C1 segment of cervical spinal cord (tissue), 14 donors: ENCODE measurements at regions not wholly inside any gene's neighbourhood (a gene's known extent, or its start where the extent isn't known, plus 50 kb on each side); places are given as distances from the start of the nearest gene placed in this dataset.

ENCODE experiments used
- DNase-seq, 14 donors: peaks; one replicate each; lab custom pipeline; 2025; lab: John Stamatoyannopoulos, UW

GRCh38 chr12:92277795-92278194 lies 132.1 kb upstream of the BTG1 start:
- no peak for DNase-seq

- no peak for DNase-seq
Measured at GRCh38 chr12:92276276-92276675, 130.6 kb upstream of the BTG1 start.

- DNase-seq = no peak
Measured at GRCh38 chr12:92275443-92276154, 130.0 kb upstream of the BTG1 start.

- DNase-seq = no peak
Measured at GRCh38 chr12:92273076-92273475, 127.4 kb upstream of the BTG1 start.

- DNase-seq = peak in 1 of 14 donors; percentile 56
Measured at GRCh38 chr12:92272061-92272964, 126.7 kb upstream of the BTG1 start.

- DNase-seq = no peak
Measured at GRCh38 chr12:92271341-92271740, 125.7 kb upstream of the BTG1 start.

GRCh38 chr12:92270521-92270920 lies 124.9 kb upstream of the BTG1 start:
- no peak for DNase-seq

GRCh38 chr12:92268946-92269345 lies 123.3 kb upstream of the BTG1 start:
- no peak for DNase-seq

GRCh38 chr12:92261692-92262091 lies 116.0 kb upstream of the BTG1 start:
- no peak for DNase-seq

- DNase-seq = no peak
Measured at GRCh38 chr12:92261071-92261470, 115.4 kb upstream of the BTG1 start.

- no peak for DNase-seq
Measured at GRCh38 chr12:92259696-92260251, 114.1 kb upstream of the BTG1 start.

- no peak for DNase-seq
Measured at GRCh38 chr12:92259291-92259690, 113.6 kb upstream of the BTG1 start.

GRCh38 chr12:92257261-92257660 lies 111.6 kb upstream of the BTG1 start:
- no peak for DNase-seq

- no peak for DNase-seq
Measured at GRCh38 chr12:92255741-92256140, 110.1 kb upstream of the BTG1 start.

GRCh38 chr12:92253301-92253700 lies 107.7 kb upstream of the BTG1 start:
- DNase-seq = no peak

- no peak for DNase-seq
Measured at GRCh38 chr12:92248977-92249376, 103.3 kb upstream of the BTG1 start.

GRCh38 chr12:92244036-92244435 lies 98.4 kb upstream of the BTG1 start:
- peak in 2 of 14 donors; percentile 10 to 97 for DNase-seq

GRCh38 chr12:92242907-92243306 lies 97.3 kb upstream of the BTG1 start:
- no peak for DNase-seq

- no peak for DNase-seq
Measured at GRCh38 chr12:92237762-92238523, 92.3 kb upstream of the BTG1 start.

GRCh38 chr12:92237262-92237661 lies 91.6 kb upstream of the BTG1 start:
- no peak for DNase-seq

- no peak for DNase-seq
Measured at GRCh38 chr12:92235703-92236472, 90.2 kb upstream of the BTG1 start.
